ENCODE measurements at regions not wholly inside any gene's neighbourhood (a gene's known extent, or its start where the extent isn't known, plus 50 kb on each side); places are given as distances from the start of the nearest gene placed in this dataset.
"Not testable (repeated sequence)": the region's sequence is repeated elsewhere in the genome, so short reads cannot be mapped to it uniquely, and the experiment has no call there.

DNA sequence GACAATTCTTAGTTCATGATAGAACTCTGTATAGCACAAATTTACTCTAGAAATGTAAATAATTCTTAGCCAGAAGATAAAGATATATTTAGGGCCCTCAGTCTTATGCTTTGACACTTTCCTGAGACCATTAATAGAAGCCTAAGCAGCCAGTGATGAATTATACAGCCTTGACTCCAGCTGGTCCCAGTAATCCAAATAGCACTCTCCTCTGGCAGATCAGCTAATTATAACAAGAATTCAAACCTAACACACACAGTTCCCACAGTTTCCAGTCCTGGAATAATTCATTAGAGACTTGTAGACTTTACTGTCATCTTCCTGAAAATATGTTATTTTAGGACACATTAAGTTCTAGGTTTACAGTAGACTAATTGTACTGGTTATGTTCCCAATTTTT lies 50.4 kb downstream of the SHOC1 start:
- peak; percentile 51 for DNase-seq (ENCODE audit: low read depth)

DNA sequence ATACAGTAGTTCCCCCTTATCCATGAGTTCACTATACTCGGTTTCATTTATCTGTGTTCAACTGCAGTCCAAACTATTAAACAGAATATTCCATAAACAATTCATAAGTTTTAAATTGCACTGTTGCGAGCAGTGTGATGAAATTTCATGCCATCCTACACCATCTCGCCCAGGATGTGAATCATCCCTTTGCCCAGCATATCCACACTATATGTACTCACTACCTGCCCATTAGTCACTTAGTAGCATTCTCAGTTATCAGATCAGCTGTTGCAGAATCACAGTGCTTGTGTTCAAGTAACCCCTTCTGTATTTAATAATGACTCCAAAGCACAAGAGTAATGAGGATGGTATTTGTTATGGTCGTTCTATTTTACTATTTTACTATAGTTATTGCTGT lies 51.5 kb downstream of the SHOC1 start:
- peak; percentile 98 for DNase-seq (ENCODE audit: low read depth)

DNA sequence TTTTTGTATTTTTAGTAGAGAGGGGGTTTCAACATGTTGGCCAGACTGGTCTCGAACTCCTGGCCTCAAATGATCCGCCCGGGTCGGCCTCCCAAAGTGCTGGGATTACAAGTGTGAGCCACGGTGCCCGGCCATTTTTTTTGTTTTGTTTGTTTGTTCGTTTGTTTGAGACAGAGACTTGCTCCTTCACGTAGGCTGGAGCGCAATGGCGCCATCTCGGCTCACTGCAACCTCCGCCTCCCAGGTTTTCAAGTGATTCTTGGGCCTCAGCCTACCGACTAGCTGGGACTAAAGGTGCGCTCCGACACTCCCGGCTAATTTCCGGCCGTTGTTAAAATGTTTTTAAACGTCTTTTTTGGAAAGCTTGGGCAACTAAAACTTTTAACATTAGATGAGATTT lies 54.0 kb downstream of the SHOC1 start:
- no peak for DNase-seq (ENCODE audit: low read depth)

DNA sequence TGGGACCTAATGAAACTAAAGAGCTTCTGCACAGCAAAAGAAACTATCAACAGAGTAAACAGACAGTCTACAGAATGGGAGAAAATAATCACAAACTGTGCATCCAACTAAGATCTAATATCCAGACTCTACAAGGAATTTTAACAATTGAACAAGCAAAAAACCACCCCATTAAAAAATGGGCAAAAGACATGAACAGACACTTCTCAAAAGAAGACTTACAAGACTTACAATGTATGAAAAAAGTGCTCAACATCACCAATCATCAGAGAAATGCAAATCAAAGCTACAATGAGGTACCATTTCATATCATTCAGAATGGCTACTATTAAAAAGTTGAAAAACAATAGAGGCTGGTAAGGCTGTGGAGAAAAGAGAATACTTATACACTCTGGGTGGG lies 58.0 kb downstream of the SHOC1 start:
- no peak for DNase-seq (ENCODE audit: low read depth)

DNA sequence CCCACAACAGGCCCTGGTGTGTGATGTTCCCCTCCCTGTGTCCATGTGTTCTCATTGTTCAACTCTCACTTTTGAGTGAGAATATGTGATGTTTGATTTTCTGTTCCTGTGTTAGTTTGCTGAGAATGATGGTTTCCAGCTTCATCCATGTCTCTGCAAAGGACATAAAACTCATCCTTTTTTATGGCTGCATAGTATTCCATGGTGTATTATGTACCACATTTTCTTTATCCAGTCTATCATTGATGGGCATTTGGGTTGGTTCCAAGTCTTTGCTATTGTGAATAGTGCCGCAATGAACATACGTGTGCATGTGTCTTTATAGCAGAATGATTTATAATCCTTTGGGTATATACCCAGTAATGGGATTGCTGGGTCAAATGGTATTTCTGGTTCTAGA lies 59.4 kb downstream of the SHOC1 start:
- not testable (repeated sequence) for DNase-seq (ENCODE audit: low read depth)

DNA sequence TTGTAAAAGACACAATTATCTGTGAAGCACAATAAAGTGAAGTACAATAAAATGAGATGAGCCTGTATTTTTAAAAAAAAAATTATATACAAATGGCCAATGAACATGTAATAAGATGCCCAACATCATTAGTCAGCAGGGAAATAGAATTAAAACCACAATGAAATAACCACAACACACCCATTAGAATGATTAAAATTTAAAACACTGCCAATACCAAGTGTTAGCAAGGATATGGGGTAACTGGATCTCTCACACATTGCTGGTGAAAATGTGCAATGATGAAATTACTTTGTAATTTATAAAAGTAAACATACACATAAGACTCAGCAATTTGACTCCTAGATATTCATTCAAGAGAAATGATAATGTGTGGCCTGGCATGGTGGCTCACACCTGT lies 62.8 kb downstream of the SHOC1 start:
- DNase-seq (ENCODE audit: low read depth): peak; percentile 78

DNA sequence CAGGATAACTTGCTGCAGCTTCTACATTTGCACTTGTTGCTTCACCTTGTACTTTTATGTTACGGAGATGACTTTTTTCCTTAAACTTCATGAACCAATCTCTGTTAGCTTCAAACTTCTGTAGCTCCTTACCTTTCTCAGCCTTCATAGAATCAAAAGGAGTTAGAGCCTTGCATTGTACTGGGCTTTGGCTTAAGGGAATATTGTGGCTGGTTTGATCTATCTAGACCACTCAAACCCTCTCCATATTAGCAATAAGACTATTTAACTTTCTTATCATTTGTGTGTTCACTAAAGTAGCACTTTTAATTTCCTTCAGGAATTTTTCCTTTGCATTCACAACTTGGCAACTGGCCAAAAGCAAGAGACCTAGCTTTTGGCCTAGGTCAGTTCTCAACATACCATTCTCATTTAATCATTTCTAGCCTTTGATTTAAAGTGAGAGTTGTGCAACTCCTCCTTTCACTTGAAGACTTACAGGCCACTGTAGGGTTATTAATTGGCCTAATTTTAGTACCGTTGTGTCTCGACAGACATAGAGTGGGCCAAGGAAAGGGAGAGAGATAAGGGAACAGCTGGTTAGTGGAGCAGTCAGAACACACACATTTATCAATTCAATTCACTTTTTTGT lies 63.7 kb downstream of the SHOC1 start:
- DNase-seq (ENCODE audit: low read depth): peak; percentile 27

DNA sequence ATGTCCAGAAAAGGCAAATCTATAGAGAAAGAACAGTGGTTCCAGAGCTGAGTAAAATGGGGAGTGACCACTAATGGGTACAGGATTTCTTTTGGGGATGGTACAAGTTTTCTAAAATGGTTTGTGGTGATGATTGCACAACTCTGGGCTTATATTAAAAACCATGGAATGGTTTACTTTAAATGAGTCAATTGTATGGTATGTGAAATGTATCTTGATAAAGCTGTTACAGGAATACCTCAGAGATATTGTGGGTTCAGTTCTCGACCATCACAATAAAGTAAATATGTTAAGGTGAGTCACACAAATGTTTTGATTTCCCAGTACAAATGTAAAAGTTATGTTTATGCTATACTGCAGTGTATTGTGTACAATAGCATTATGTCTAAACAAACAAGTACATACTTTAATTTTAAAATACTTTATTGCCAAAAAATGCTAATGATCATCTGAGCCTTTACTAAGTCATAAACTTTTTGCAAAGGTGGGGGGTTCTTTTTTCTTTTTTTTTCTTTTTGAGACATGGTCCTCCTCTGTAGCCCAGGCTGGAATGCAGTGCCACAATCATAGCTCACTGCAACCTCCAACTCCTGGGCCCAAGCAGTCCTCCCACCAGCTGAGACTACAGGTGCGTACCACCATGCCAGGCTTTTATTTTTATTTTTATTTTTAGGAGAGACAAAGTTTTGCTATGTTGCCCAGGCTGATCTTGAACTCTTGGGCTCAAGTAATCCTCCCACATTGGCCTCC lies 65.9 kb downstream of the SHOC1 start:
- peak; percentile 96 for DNase-seq (ENCODE audit: low read depth)

DNA sequence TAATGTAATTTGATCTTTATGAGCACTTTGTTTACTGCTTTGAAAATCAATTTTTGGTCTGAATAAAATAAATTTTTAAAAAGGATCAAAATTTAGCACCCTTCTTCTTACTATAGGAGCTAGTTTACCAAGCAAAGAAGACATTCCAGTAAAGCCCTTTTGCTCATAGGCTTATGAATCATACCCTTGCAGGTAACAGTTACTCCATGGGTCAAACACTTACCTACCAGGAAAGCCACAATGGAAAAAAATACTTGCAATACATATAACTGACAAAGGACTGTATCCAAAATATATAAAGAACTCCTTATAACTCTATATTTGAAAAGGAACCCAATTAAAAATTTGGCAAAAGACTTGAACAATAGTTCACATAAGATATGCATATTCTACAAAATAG lies 66.6 kb downstream of the SHOC1 start:
- DNase-seq (ENCODE audit: low read depth): peak; percentile 16

DNA sequence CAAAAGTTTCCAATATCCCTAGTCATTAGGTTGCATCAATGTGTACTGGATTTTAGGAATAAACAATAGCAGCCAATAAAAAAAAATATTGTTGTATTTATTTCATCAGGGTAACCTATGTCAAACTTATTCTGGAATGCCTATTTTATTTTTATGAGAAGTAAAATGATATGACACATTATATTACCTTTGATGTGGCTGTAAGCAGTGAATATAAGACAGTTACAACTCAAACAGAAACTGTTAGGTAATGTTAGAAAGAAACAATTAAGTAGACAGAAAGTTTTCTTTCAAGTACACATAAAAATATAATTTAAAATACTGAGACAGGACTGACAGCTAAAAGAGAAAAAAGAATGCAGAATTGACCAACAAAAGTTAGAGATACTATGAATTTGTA lies 65.5 kb downstream of the GNG10 start:
- no peak for DNase-seq (ENCODE audit: low read depth)

DNA sequence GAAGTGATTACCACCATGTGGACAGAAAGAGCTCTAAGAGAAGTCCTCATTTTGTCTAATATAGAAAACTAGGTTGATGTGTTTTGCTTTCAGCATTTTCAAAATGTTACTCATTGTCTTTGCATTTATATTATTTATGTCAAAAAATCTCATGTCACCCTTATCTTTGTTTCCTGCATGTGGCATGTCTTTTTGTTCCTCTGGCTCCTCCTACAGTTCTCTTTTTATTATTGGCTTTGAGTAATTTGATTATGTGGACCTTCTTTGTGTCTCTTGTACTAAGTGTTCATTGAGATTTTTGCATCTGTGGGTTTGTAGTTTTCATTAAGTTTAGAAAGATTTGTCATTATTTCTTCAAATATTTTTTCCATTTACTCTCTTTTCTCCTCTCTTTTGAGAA lies 58.8 kb downstream of the GNG10 start:
- DNase-seq (ENCODE audit: low read depth): no peak
